ENCODE measurements at regions not wholly inside any gene's neighbourhood (a gene's known extent, or its start where the extent isn't known, plus 50 kb on each side); places are given as distances from the start of the nearest gene placed in this dataset.

DNA sequence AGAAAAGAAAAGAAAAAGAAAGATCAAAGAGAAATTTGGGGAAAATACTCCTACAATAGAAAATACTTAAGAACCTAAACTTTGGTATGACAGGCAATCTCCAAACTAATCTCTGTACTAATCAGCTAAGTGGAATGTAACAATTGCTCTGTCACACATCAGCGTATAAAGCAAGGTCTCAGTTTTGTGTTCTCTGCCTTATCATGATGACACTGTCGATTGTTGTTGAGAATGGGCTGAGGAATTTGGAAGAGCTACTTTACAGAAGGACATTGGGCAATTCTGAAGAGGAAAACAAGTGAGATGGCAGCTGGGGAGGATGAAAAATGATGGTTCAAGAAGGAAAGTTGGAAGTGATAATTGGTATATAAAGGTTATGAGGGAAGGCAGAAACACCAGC is 486.0 kb upstream of the HTR2C start:
- TF ChIP-seq MXD1 (CRISPR knock-in tag; IDR thresholded peaks at IDR 0.05; ENCODE audit: borderline replicate concordance, poor library complexity, severe bottlenecking): no peak
- TF ChIP-seq, protein P1, sequence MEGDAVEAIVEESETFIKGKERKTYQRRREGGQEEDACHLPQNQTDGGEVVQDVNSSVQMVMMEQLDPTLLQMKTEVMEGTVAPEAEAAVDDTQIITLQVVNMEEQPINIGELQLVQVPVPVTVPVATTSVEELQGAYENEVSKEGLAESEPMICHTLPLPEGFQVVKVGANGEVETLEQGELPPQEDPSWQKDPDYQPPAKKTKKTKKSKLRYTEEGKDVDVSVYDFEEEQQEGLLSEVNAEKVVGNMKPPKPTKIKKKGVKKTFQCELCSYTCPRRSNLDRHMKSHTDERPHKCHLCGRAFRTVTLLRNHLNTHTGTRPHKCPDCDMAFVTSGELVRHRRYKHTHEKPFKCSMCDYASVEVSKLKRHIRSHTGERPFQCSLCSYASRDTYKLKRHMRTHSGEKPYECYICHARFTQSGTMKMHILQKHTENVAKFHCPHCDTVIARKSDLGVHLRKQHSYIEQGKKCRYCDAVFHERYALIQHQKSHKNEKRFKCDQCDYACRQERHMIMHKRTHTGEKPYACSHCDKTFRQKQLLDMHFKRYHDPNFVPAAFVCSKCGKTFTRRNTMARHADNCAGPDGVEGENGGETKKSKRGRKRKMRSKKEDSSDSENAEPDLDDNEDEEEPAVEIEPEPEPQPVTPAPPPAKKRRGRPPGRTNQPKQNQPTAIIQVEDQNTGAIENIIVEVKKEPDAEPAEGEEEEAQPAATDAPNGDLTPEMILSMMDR (IDR thresholded peaks at IDR 0.05 in 2 of 3, conservative IDR thresholded peaks at IDR 0.05 in 1 of 3; ENCODE audit: insufficient read depth in 2 of 3, low read depth in 1 of 3, low read length in 3 of 3): no peak
- TF ChIP-seq NONO (IDR thresholded peaks at IDR 0.05; ENCODE audit: low read depth in 2 of 2, low read length in 1 of 2): no peak
- no peak for TF ChIP-seq ZNF124 (CRISPR knock-in tag; IDR thresholded peaks at IDR 0.05)
- no peak for TF ChIP-seq SIN3B (IDR thresholded peaks at IDR 0.05; ENCODE audit: low read depth)
- TF ChIP-seq ATF4 (CRISPR knock-in tag; IDR thresholded peaks at IDR 0.05): no peak

All from K562 (cell line).